GM12873 (cell line): ENCODE measurements at regions not wholly inside any gene's neighbourhood (a gene's known extent, or its start where the extent isn't known, plus 50 kb on each side); places are given as distances from the start of the nearest gene placed in this dataset.

Source experiments
- CTCF ChIP-seq: IDR thresholded peaks from 2 replicates; pipeline ENCODE4 v1.5.1; 2012; ENCODE audit warnings: low read depth, mild to moderate bottlenecking, moderate library complexity, low read length, control low read depth; ENCODE audit not compliant: insufficient read depth; ENCODE audit errors: missing control alignments

GRCh38 chr3:117045143-117045542 lies 335.6 kb downstream of the TUSC7 start:
- TF ChIP-seq CTCF: no peak

- TF ChIP-seq CTCF: no peak
Measured at GRCh38 chr3:117047951-117048705, 338.5 kb downstream of the TUSC7 start.

GRCh38 chr3:117052395-117052794 lies 342.8 kb downstream of the TUSC7 start:
- TF ChIP-seq CTCF: no peak

GRCh38 chr3:117054556-117054955 lies 345.0 kb downstream of the TUSC7 start:
- TF ChIP-seq CTCF: no peak

- TF ChIP-seq CTCF: peak; percentile 16
Measured at GRCh38 chr3:117059067-117059955, 349.7 kb downstream of the TUSC7 start.

DNA sequence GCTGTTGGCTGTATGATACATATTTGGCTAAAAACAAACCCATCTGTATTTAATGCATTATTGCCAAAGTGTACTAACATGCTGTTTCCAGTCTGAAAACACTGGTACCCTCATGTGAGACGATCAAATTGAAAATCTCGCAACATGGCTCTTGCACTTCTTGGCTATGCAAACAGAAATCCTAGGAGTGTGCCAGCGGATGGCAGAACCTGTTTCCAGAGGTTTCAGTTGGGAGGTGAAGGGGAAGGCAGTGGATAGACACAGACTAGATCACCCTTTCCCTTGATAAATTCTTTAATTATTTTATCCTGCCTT lies 350.3 kb downstream of the TUSC7 start:
- no peak for TF ChIP-seq CTCF

DNA sequence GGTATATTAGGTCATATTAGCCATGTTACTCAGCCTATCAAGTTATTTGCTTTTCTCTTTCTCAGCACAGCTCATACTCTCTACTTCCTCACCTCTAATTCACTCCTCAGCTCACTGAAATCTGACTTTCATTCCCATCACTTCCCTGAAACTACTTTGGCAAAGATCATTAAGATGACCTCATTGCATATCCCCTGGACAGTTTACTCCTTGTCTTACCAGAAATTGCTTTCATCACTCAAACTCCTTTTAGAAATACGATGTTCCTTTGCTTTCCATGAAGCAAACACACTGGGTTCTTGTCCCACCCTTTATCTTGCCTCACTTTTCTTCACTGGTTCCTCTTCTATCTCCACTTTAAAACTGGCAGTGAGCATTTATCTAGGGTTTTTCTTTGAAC lies 354.4 kb downstream of the TUSC7 start:
- TF ChIP-seq CTCF: no peak
